Motor neuron (in vitro differentiated cells): ENCODE measurements at regions not wholly inside any gene's neighbourhood (a gene's known extent, or its start where the extent isn't known, plus 50 kb on each side); places are given as distances from the start of the nearest gene placed in this dataset.

ENCODE experiments used
- ATAC-seq, 8 experiments: fragments of 200-7000 bp; cut with Tn5 transposase; replicated peaks in 6 of 8; 2 replicates each; pipeline ENCODE4 v1.8.0; 2021; ENCODE audit warnings: mild to moderate bottlenecking in 8 of 8, moderate library complexity in 8 of 8
- H3K27ac ChIP-seq, 2 donors: fragments of 250-450 bp; sonication (Bioruptor Pico); 2 replicates each; pipeline ENCODE4 v1.9.0; 2021; ENCODE audit warnings: antibody characterized with exemption in 2 of 2, mild to moderate bottlenecking in 2 of 2, moderate library complexity in 1 of 2
- H3K4me1 ChIP-seq, 2 donors: fragments of 250-450 bp; sonication (Bioruptor Pico); replicated peaks in 1 of 2; 2 replicates each; pipeline ENCODE4 v1.6.1; 2021; ENCODE audit warnings: antibody characterized with exemption in 2 of 2, mild to moderate bottlenecking in 2 of 2, moderate library complexity in 1 of 2
- H3K4me3 ChIP-seq, 5 donors: fragments of 250-450 bp; sonication (Bioruptor Pico); 2 replicates each; pipeline ENCODE4 v1.9.0; 2021; ENCODE audit warnings: antibody characterized with exemption in 5 of 5, mild to moderate bottlenecking in 5 of 5, moderate library complexity in 4 of 5
- WGBS, 10 experiments: fragments of 450-650 bp; shearing (Covaris generic); methylation state at CpG; one replicate each; pipeline ENCODE4 v1.0.0; 2022; 5-methylcytosine and 5-hydroxymethylcytosine counted together
- in situ Hi-C, 9 experiments: fragments of 400-800 bp; cut with MboI; loops; one replicate each; pipeline ENCODE4 v1.15.0; 2021; ENCODE audit warnings: low sequenced_read_pairs in 9 of 9, low pct_unique_long_range_greater_than_20kb in 2 of 9; ENCODE audit not compliant: unreplicated experiment in 9 of 9

DNA sequence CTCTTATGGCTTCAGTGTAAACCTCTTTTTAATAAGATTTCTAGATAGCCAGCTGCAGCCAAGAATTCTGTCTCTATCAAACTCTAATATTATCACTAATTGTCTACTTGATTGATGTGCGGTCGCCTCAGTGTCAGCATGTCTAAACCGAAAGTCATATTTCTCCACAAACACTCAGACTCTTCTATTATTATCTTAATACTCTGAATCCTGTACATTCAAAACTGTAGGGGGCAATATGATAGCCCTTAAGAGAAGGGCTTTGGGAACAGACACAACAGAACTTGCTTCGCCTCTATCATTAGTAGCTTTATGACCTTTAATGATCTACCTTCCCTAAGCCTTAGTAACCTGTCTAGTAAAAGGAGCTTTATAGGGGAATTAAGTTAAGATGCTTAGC is 379.7 kb upstream of the PTCHD4 start:
- in situ Hi-C loops = no loop called here
- 8 to 100% (median 90%) methylated on average over 1 to 4 of the region's 4 CpGs for WGBS, 10 experiments
- ATAC-seq = peak in 3 of 8 experiments; percentile 24 to 41 (median 36)

DNA sequence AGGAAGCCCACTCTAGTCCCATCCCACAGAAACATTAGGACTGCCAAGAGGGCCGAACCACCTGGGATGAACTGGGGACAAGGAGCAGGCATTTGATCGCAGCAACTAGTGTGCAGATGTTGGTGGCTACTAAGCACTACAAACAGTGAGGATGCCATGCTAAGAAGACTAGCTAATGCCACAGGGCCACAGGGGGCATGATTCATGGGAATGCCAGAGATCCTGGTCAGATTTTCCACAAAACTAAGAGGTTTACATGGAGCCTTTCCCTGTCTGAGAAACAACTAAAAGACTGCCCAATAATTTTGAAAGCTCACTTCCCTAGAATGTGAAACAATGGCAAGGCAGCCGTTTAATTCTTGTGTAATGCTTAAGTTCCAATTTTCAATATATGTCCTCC is 375.9 kb upstream of the PTCHD4 start:
- no peak overlapping the region for H3K4me3 ChIP-seq
- ATAC-seq = no peak
- H3K27ac ChIP-seq = no peak overlapping the region
- WGBS, 10 experiments = 0 to 100% (median 79%) methylated on average over 1 to 3 of the region's 3 CpGs
- in situ Hi-C loops = no loop called here
- H3K4me1 ChIP-seq = peaks cover 0 to 12% of the 10 kb centered on the region in 2 donors

More for the DNA sequence above, 379.7 kb upstream of the PTCHD4 start:
- Histone ChIP-seq H3K27ac (no peak overlapping the region), H3K4me1 (peaks cover 0 to 12% of the 10 kb centered on the region in 2 donors), H3K4me3 (no peak overlapping the region)

DNA sequence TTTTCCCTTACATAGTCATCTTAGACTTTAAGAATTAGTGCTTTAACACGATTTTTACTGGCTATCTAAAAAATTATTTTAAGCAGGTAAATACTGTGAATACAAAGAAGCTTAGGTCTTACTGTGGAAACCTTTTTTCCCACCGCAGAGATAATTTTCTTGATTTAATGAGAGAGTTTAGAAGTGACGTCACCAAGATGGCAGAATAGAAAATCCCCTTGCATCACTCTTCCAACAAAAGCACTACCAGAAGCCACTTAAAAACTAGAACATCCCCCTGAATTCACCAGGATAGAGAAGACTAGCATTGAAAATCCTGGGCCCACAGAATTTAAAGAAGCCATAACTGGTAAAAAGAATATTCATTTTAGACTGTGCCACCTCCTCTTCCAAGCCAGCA is 375.4 kb upstream of the PTCHD4 start:
- H3K4me3 ChIP-seq = no peak overlapping the region
- 7 to 86% (median 58%) methylated on average over 1 to 3 of the region's 3 CpGs for WGBS, 10 experiments
- ATAC-seq = no peak
- H3K4me1 ChIP-seq = peaks cover 0 to 12% of the 10 kb centered on the region in 2 donors
- in situ Hi-C loops = no loop called here
- no peak overlapping the region for H3K27ac ChIP-seq

DNA sequence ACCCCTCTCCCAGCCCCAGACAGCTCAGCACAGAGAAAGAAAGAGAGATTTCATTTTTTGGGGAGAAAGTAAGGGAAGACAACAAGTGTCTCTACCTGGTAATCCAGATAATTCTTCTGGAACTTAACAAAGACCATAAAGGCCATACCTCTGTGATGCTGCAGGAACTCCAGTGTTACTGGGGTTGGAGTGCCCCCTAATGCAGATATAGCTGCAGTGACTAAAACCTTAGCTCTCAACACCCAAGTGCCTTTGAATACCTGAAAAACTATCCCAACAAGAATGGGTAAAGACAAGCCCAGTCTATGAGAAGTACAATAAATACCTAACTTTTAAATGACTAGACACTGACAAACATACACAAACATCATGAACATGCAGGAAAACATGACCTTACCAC is 365.3 kb upstream of the PTCHD4 start:
- Histone ChIP-seq H3K27ac (no peak overlapping the region), H3K4me1 (no peaks in the 10 kb centered on the region), H3K4me3 (no peak overlapping the region)
- ATAC-seq = peak in 1 of 8 experiments; percentile 33
- in situ Hi-C loops = no loop called here

DNA sequence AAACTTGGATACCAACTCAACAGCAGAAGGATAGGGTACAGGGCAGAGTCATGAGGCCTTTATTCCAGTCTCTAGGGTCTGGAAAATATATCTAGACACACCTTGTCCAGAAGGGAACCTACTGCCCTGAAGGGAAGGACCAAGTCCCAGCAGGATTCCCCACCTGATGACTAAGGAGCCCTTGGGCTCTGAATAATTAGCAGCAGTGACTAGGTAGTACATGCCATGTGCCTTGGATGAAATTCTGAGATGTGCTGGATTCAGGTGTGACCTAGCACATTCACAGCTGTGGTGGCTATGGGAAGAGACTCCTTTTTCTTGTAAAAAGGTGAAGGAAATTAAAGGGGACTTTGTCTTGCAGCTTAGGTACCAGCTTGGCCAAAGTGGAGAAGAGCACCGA is 364.3 kb upstream of the PTCHD4 start:
- ATAC-seq = peak in 1 of 8 experiments; percentile 34
- Histone ChIP-seq H3K4me3 (no peak overlapping the region), H3K27ac (no peak overlapping the region), H3K4me1 (no peaks in the 10 kb centered on the region)
- in situ Hi-C loops = no loop called here
- 90 to 100% (median 100%) methylated on average over 1 of the region's 1 CpG; no CpG with 5 or more reads in 7 of the 10 experiments for WGBS, 10 experiments

DNA sequence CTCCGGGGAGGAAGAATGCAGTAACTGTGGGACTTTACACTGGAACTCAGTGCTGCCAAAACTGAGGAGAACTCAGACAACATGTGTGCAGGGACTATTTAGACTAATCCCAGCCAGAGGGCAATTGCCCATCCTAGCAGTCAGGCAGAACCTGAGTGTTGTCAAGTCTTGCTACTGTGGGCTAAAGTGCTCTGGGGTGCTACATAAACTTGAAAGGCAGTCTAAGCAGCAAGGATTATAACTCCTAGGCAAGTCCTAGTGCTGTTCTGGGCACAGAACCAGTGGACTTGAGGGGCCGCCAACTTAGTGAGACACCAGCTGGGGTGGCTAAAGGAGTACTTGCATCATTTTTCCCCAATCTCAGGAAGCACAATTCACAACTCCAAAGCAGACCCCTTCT is 363.8 kb upstream of the PTCHD4 start:
- H3K4me3 ChIP-seq = no peak overlapping the region
- no peaks in the 10 kb centered on the region for H3K4me1 ChIP-seq
- H3K27ac ChIP-seq = no peak overlapping the region
- 44 to 100% (median 78%) methylated on average over 1 to 2 of the region's 2 CpGs; no CpG with 5 or more reads in 6 of the 10 experiments for WGBS, 10 experiments
- in situ Hi-C loops = no loop called here
- ATAC-seq = peak in 2 of 8 experiments; percentile 30 to 75

DNA sequence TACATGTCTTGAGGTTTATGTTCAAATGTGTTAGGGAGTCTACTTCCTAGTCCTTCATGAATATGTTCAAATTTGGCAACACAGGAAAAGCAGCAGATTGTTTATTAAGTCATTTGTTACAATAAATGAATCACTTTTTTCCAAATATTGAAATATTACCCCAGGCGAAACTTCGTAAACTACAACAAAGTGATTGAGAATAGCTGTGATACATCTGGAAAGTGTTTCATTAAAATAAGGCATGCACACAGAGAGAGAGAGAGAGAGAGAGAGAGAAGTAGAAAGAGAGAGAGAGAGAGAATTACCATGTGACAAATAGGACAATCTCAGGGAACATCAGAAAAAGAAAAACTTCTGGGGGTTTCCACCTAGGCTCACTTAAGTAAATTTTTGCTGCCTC is 363.1 kb upstream of the PTCHD4 start:
- in situ Hi-C loops = no loop called here
- 3 to 100% (median 70%) methylated on average over 2 of the region's 2 CpGs; no CpG with 5 or more reads in 1 of the 10 experiments for WGBS, 10 experiments
- H3K27ac ChIP-seq = no peak overlapping the region
- no peak overlapping the region for H3K4me3 ChIP-seq
- ATAC-seq = no peak
- H3K4me1 ChIP-seq = no peaks in the 10 kb centered on the region

DNA sequence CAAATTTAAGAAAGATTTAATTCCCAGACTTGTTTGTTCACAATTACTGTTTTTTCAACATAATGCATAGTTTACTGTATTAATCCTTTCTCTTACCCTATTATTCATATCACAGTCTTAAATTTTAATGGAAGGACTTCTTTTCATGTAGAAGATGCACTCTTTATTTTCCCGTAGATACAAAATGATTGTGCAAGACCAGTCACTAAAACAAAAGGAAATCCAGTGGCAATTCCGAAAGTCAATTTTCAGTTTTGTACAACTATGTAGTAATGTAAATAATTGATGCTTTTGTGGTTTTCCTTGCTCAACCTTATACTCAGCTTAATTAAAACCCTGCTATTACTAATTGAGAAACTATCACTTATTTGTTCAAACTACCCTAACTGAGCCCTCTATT is 361.5 kb upstream of the PTCHD4 start:
- no peak for ATAC-seq
- no peak overlapping the region for H3K4me3 ChIP-seq
- 50 to 100% (median 69%) methylated on average over 1 to 2 of the region's 2 CpGs for WGBS, 10 experiments
- no peak overlapping the region for H3K27ac ChIP-seq
- H3K4me1 ChIP-seq = no peaks in the 10 kb centered on the region
- in situ Hi-C loops = no loop called here

DNA sequence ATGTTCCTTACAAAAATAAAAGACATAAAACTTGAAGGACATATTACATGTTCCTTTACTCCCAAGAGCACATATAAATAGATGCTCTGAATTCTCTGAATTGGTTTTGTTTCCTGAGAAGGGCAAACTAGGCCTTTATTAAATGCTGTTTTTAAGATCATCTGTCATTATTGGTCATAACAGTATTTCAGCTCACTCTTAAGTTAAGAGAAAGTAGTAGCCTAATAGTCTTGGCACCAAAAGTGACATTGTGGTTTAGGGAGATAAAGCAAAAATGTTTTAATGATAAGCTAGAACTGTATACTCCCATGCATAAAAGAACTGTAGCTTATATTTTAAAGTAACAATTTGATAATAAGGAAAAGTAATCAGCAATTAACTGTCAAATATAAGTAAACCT is 361.1 kb upstream of the PTCHD4 start:
- ATAC-seq = no peak
- Histone ChIP-seq H3K27ac (no peak overlapping the region), H3K4me3 (no peak overlapping the region), H3K4me1 (no peaks in the 10 kb centered on the region)
- in situ Hi-C loops = no loop called here

DNA sequence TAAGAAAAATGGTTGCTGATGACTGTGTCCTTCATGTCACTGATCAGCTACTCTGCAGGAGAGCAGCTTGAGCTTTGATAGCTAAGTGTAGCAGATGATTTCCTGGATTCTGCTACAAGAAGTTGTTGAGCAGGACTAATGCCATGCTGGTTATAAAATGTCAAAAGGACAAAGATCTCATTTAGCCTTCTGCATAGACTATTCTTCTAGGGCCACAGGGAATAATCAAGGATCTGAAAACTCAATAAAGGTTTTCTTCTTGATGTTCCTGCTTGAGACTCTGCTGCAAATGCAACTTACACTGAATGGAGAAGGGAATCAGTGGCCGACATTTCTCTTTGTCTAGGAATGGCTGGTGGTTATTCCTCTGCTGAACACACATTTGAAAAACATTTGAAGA is 360.3 kb upstream of the PTCHD4 start:
- no peak overlapping the region for H3K4me3 ChIP-seq
- no peak for ATAC-seq
- 20 to 100% (median 78%) methylated on average over 1 of the region's 1 CpG; no CpG with 5 or more reads in 3 of the 10 experiments for WGBS, 10 experiments
- H3K27ac ChIP-seq = no peak overlapping the region
- no peaks in the 10 kb centered on the region for H3K4me1 ChIP-seq
- in situ Hi-C loops = no loop called here

DNA sequence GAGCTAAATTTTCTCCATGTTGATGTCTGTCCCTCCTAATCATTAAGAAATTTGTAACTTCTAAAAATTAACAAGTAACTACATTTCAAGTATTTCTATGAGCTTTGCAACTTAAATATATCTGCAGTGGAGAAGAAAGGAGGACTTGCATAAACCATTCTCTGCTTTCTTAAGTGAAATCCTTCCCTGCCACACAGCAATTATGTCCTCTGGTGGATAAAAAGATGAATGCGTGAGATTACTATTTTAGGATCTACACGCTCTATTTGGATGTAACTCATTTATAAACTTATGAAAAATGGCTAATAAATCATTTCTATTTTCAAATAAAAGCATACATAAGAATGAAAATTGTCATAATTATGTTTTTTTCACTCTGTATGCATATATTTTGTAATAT is 338.0 kb upstream of the PTCHD4 start:
- ATAC-seq = no peak
- Histone ChIP-seq H3K4me3 (no peak overlapping the region), H3K27ac (no peak overlapping the region), H3K4me1 (no peaks in the 10 kb centered on the region)
- in situ Hi-C loops = no loop called here
- 0 to 100% (median 78%) methylated on average over 2 of the region's 2 CpGs; no CpG with 5 or more reads in 2 of the 10 experiments for whole genome bisulfite sequencing, 10 experiments

DNA sequence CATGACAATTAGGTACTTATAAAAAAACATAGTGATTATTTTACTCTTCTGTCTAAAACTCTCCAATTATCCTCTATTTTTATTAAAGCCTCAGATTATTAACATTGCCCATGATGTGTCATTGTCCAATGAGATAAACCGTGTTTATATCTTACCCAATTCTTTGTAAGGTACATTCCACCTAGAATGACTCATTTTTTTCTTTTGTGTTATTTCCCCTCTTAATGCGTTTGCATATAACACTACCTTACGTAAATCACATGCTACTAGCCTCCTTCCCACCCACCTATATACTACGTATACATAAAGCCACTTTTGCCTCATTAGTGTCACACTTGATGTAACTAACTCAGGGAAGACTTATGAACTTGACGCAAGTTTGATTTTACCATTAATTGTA is 336.3 kb upstream of the PTCHD4 start:
- no peak overlapping the region for H3K27ac ChIP-seq
- H3K4me1 ChIP-seq = no peaks in the 10 kb centered on the region
- 38 to 99% (median 88%) methylated on average over 1 to 5 of the region's 5 CpGs for WGBS, 10 experiments
- in situ Hi-C loops = no loop called here
- no peak for ATAC-seq
- H3K4me3 ChIP-seq = no peak overlapping the region

DNA sequence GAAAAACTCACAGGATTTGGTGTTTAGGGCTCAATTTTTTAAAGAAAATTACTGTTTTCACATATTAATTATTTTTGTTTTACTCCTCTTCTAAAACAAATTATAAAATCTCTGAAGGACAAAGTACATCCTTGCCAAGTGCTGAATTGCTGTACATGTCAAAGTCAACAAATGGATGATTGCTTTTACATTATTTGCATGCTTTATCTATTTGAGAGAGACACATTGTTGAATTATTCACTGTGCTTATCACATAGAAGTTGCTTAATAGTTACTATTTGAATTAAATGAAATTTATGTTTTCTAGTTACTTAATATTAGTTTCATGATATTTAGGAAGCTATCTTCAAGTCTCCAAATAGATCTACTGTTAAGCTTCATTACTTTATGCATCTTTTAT is 318.6 kb upstream of the PTCHD4 start:
- Histone ChIP-seq H3K4me3 (no peak overlapping the region), H3K27ac (no peak overlapping the region), H3K4me1 (peaks cover 0 to 8% of the 10 kb centered on the region in 2 donors)
- no peak for ATAC-seq
- in situ Hi-C loops = no loop called here

DNA sequence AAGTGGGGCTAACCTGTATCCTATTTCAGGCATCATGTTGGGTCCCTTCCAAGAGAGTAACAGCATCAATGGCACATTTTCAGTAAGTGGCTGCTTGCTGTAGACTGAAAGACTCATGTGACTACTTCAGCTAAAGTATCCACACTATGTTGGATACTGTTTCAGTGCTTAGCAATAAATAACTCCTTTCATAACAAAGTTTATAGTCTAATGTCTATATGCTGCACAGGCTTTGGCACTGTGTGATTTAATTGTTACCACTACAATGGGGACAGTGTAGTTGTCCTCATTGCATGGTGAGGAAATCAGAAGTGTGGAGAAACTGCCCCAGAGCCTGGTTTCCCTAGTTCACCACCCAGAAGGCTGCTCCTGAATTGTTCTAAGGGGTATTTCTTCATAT is 318.0 kb upstream of the PTCHD4 start:
- peaks cover 0 to 8% of the 10 kb centered on the region in 2 donors for H3K4me1 ChIP-seq
- H3K4me3 ChIP-seq = no peak overlapping the region
- in situ Hi-C loops = no loop called here
- no peak for ATAC-seq
- no peak overlapping the region for H3K27ac ChIP-seq

DNA sequence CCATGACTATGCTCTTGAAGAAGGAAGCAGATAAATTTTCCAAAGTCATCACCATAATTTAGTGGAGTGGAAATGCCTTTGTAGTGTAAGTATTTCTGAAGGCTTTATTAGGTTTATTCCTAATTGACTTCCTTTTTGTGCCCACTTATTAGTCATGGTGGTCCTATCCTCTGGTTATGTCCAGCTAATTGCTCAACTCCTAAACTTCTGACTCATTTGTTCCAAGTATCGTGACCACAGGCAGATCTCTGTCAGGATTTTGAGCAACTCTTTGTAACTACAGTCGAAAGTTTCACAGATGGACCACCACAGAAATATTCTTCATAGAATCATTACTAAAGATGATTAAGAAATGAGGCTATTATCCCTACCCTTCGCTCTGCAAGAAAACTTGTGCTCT is 315.6 kb upstream of the PTCHD4 start:
- no peak for ATAC-seq
- Histone ChIP-seq H3K4me1 (peaks cover 0 to 8% of the 10 kb centered on the region in 2 donors), H3K4me3 (no peak overlapping the region), H3K27ac (no peak overlapping the region)
- WGBS, 10 experiments = 0 to 94% (median 80%) methylated on average over 1 to 3 of the region's 3 CpGs; no CpG with 5 or more reads in 1 of the 10 experiments
- in situ Hi-C loops = no loop called here
